ENCODE measurements at regions not wholly inside any gene's neighbourhood (a gene's known extent, or its start where the extent isn't known, plus 50 kb on each side); places are given as distances from the start of the nearest gene placed in this dataset.

GRCh38 chr3:193944518-193944884 is 191.4 kb upstream of the HES1 start:
- H3K4me3 ChIP-seq (ENCODE audit: low read depth, low read length) = no peak overlapping the region
- no peak for FAIRE-seq
- no peaks in the 10 kb centered on the region for H3K36me3 ChIP-seq (ENCODE audit: control insufficient read depth, insufficient read depth, low read length)
- peak; percentile 13 for DNase-seq (ENCODE audit: low read depth)
- H3K27me3 ChIP-seq (ENCODE audit: control insufficient read depth, insufficient read depth, low read length) = no peaks in the 10 kb centered on the region
- TF ChIP-seq, protein P1, sequence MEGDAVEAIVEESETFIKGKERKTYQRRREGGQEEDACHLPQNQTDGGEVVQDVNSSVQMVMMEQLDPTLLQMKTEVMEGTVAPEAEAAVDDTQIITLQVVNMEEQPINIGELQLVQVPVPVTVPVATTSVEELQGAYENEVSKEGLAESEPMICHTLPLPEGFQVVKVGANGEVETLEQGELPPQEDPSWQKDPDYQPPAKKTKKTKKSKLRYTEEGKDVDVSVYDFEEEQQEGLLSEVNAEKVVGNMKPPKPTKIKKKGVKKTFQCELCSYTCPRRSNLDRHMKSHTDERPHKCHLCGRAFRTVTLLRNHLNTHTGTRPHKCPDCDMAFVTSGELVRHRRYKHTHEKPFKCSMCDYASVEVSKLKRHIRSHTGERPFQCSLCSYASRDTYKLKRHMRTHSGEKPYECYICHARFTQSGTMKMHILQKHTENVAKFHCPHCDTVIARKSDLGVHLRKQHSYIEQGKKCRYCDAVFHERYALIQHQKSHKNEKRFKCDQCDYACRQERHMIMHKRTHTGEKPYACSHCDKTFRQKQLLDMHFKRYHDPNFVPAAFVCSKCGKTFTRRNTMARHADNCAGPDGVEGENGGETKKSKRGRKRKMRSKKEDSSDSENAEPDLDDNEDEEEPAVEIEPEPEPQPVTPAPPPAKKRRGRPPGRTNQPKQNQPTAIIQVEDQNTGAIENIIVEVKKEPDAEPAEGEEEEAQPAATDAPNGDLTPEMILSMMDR (IDR thresholded peaks at IDR 0.05; ENCODE audit: insufficient read depth, low read length, severe bottlenecking) = no peak

GRCh38 chr3:193945143-193945542 is 190.8 kb upstream of the HES1 start:
- Histone ChIP-seq H3K27me3 (ENCODE audit: control insufficient read depth, insufficient read depth, low read length) (no peaks in the 10 kb centered on the region), H3K36me3 (ENCODE audit: control insufficient read depth, insufficient read depth, low read length) (no peaks in the 10 kb centered on the region), H3K4me3 (ENCODE audit: low read depth, low read length) (no peak overlapping the region)
- FAIRE-seq (no peak), DNase-seq (ENCODE audit: low read depth) (no peak)
- TF ChIP-seq, protein P1 (IDR thresholded peaks at IDR 0.05; ENCODE audit: insufficient read depth, low read length, severe bottlenecking) = no peak

DNA sequence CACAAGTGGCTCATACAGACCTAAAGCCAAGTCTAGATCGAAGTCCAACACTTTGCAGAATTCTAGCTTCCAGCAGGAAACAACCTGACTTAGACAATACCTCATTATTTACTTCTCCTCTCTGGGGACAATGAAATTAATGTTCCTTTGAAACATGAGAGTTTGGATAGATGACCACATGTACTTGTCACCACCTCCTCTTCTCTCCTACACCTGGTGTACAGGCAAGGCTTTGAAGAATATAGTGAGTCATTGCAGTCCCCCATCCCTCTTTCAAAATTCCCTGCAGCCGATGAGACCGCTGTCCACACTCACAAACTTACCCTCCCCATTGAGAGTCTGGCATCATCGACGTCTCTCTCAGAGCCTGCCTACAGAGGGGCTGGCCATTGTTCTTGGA is 189.0 kb upstream of the HES1 start:
- Histone ChIP-seq H3K36me3 (ENCODE audit: control insufficient read depth, insufficient read depth, low read length) (no peaks in the 10 kb centered on the region), H3K27me3 (ENCODE audit: control insufficient read depth, insufficient read depth, low read length) (no peaks in the 10 kb centered on the region), H3K4me3 (ENCODE audit: low read depth, low read length) (no peak overlapping the region)
- peak; percentile 69 for DNase-seq (ENCODE audit: low read depth)
- FAIRE-seq = no peak
- TF ChIP-seq, protein P1 (IDR thresholded peaks at IDR 0.05; ENCODE audit: insufficient read depth, low read length, severe bottlenecking) = no peak

DNA sequence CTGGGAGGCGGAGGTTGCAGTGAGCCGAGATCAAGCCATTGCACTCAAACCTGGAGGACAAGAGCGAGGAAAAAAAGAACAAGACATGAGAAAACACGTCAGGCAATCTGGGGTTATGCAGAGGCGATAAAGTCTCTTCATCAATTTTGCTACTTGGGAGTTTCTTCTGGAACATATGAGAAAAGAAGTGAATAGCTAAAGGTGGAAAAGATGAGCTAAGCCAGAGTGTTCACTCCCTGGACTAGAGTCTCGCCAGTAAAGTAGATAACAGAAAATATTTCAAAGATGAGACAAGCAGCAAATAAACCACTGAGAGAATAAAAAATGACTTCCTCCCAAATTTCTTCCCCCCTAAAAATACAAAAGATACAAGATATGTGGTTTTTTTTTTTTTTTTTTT is 188.4 kb upstream of the HES1 start:
- no peak for FAIRE-seq
- Histone ChIP-seq H3K4me3 (ENCODE audit: low read depth, low read length) (no peak overlapping the region), H3K36me3 (ENCODE audit: control insufficient read depth, insufficient read depth, low read length) (no peaks in the 10 kb centered on the region), H3K27me3 (ENCODE audit: control insufficient read depth, insufficient read depth, low read length) (no peaks in the 10 kb centered on the region)
- TF ChIP-seq, protein P1 (IDR thresholded peaks at IDR 0.05; ENCODE audit: insufficient read depth, low read length, severe bottlenecking) = no peak
- DNase-seq (ENCODE audit: low read depth) = no peak

DNA sequence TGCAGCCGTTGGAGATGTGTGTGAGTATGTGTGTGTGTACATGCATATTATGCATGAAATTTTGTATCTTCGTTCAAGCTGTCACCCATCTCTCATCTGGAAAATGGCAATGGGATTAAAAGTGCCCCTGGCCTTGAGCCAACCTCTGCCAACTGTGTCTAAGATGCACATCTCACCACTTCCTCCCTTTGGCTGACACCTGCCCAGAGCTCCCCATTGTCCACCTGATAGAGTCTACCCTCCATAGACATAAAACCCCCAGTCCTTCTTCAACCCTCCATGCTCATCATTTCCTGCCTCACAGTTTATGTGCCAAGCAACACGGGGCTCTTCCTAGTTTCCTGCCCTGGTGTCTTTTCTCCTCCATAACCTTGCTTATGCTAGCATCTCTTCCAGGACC is 187.5 kb upstream of the HES1 start:
- no peaks in the 10 kb centered on the region for H3K27me3 ChIP-seq (ENCODE audit: control insufficient read depth, insufficient read depth, low read length)
- FAIRE-seq (no peak), DNase-seq (ENCODE audit: low read depth) (no peak)
- no peak overlapping the region for H3K4me3 ChIP-seq (ENCODE audit: low read depth, low read length)
- no peaks in the 10 kb centered on the region for H3K36me3 ChIP-seq (ENCODE audit: control insufficient read depth, insufficient read depth, low read length)
- TF ChIP-seq, protein P1 (IDR thresholded peaks at IDR 0.05; ENCODE audit: insufficient read depth, low read length, severe bottlenecking) = no peak

DNA sequence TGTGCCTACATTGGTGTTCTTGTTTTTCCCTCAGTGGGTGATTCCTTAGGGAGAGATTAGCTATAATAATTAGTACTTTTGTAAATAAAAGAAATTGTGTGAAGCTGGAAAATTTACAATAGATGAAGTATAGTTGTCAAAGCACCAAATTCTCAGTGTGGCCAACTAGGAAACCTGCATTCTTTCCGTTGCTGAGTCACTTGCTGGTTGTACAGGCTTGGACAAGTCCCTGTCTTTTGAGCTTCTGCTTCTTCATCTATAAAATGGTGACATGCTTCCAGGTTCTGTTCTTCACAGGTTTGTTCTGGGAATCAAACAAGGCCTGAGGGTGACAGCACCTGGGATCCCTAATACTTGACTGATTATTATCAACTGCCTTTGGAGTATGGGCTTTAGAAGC is 184.1 kb upstream of the HES1 start:
- H3K27me3 ChIP-seq (ENCODE audit: control insufficient read depth, insufficient read depth, low read length) = no peaks in the 10 kb centered on the region
- TF ChIP-seq, protein P1 (IDR thresholded peaks at IDR 0.05; ENCODE audit: insufficient read depth, low read length, severe bottlenecking) = no peak
- H3K4me3 ChIP-seq (ENCODE audit: low read depth, low read length) = no peak overlapping the region
- H3K36me3 ChIP-seq (ENCODE audit: control insufficient read depth, insufficient read depth, low read length) = no peaks in the 10 kb centered on the region
- FAIRE-seq (peak; percentile 23), DNase-seq (ENCODE audit: low read depth) (peak; percentile 89)

Data from bronchial epithelial cell (primary cell).